SU-DHL-6 (cell line): ENCODE measurements at regions not wholly inside any gene's neighbourhood (a gene's known extent, or its start where the extent isn't known, plus 50 kb on each side); places are given as distances from the start of the nearest gene placed in this dataset.

ENCODE experiments used
- H2AFZ ChIP-seq: fragments of 200-600 bp; sonication (generic); 2 replicates; pipeline ENCODE4 v1.6.1; 2014; ENCODE audit warnings: low read depth, mild to moderate bottlenecking, moderate library complexity, mixed read lengths, antibody characterized with exemption, low read length; ENCODE audit not compliant: severe bottlenecking
- H3F3A ChIP-seq: fragments of 200-600 bp; shearing (Covaris generic); 2 replicates; pipeline ENCODE4 v1.6.0; 2016; ENCODE audit warnings: antibody characterized with exemption, mild to moderate bottlenecking; ENCODE audit not compliant: insufficient read depth
- H3K27ac ChIP-seq: fragments of 200-600 bp; sonication (generic); 2 replicates; pipeline ENCODE4 v1.5.1; 2016; ENCODE audit warnings: low read depth, mild to moderate bottlenecking, low read length, moderate library complexity, mixed read lengths
- H3K27me3 ChIP-seq: fragments of 200-600 bp; sonication (generic), shearing (Covaris generic); 2 replicates; pipeline ENCODE4 v1.6.0; 2014; ENCODE audit warnings: mild to moderate bottlenecking, low read length
- H3K36me3 ChIP-seq: fragments of 200-600 bp; sonication (generic); 2 replicates; pipeline ENCODE4 v1.6.1; 2014; ENCODE audit warnings: mild to moderate bottlenecking, low read length, mixed read lengths
- H3K4me2 ChIP-seq: fragments of 300-600, 200-600 bp; shearing (Covaris generic), sonication (generic); 2 replicates; pipeline ENCODE4 v1.6.0; 2014; ENCODE audit warnings: low read length, low read depth, mild to moderate bottlenecking; ENCODE audit not compliant: poor library complexity, severe bottlenecking
- H3K4me3 ChIP-seq: fragments of 200-600 bp; sonication (generic); 2 replicates; pipeline ENCODE4 v1.5.1; 2014; ENCODE audit warnings: antibody characterized with exemption, low read length, mild to moderate bottlenecking, mixed read lengths; ENCODE audit not compliant: insufficient read depth, poor library complexity, severe bottlenecking
- H3K79me2 ChIP-seq: fragments of 200-600 bp; sonication (generic); 2 replicates; pipeline ENCODE4 v1.6.1; 2014; ENCODE audit warnings: mild to moderate bottlenecking, low read length, moderate library complexity; ENCODE audit not compliant: insufficient read depth
- H3K9ac ChIP-seq: fragments of 200-600 bp; sonication (generic); 2 replicates; pipeline ENCODE4 v1.7.0; 2014; ENCODE audit warnings: mild to moderate bottlenecking, low read length
- H3K9me2 ChIP-seq: fragments of 200-600 bp; sonication (generic); replicated peaks from 2 replicates; pipeline ENCODE4 v1.6.1; 2014; ENCODE audit warnings: low read length; ENCODE audit not compliant: insufficient read depth
- H3K9me3 ChIP-seq: fragments of 200-600 bp; sonication (generic); 2 replicates; pipeline ENCODE4 v1.6.1; 2014; ENCODE audit warnings: low read length, mixed read lengths; ENCODE audit not compliant: insufficient read depth
- H4K20me1 ChIP-seq: fragments of 200-600 bp; sonication (generic); 2 replicates; pipeline ENCODE4 v1.6.1; 2014; ENCODE audit warnings: low read depth, mild to moderate bottlenecking, antibody characterized with exemption, low read length, moderate library complexity, mixed read lengths
- CTCF ChIP-seq: fragments of 200-600 bp; sonication (generic); IDR thresholded peaks from one replicate; pipeline ENCODE4 v1.5.1; 2017; ENCODE audit warnings: antibody characterized with exemption, mild to moderate bottlenecking, low read length, moderate library complexity; ENCODE audit not compliant: insufficient read depth, poor library complexity, severe bottlenecking
- EZH2phosphoT487 ChIP-seq: fragments of 200-600 bp; sonication (generic), shearing (Covaris generic); conservative IDR thresholded peaks from 2 replicates; pipeline ENCODE4 v1.6.1; 2018; ENCODE audit warnings: mild to moderate bottlenecking, antibody characterized with exemption, low read length, moderate library complexity, mixed read lengths

DNA sequence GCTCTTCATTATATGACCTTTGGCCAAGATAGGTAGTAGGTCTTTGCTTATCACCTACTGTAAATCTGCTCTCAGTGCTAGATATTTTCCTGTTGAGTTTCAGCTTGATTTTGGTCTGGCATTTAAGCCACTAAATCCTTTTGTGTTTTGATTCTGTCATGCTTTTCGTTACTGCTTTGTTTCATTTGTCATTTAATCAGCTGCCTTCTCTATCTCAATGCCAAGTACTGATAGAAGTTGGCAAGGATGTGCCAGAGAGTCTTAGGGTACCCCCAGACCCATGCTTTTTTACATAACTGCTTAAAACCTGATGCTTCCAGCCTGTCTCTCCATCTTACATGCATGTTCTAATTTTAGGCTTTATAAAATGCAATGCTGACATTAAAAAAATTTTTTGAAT lies 300.1 kb upstream of the SASH1 start:
- no peaks in the 10 kb centered on the region for H3K79me2 ChIP-seq
- H3K27me3 ChIP-seq: no peaks in the 10 kb centered on the region
- H3K27ac ChIP-seq: no peak overlapping the region
- no peaks in the 10 kb centered on the region for H4K20me1 ChIP-seq
- no peak overlapping the region for H2AFZ ChIP-seq
- no peaks in the 10 kb centered on the region for H3K9me2 ChIP-seq
- no peak overlapping the region for H3K9ac ChIP-seq
- TF ChIP-seq EZH2phosphoT487: no peak
- no peak for TF ChIP-seq CTCF
- no peaks in the 10 kb centered on the region for H3K9me3 ChIP-seq
- H3K4me2 ChIP-seq: no peak overlapping the region
- no peaks in the 10 kb centered on the region for H3F3A ChIP-seq
- H3K36me3 ChIP-seq: no peaks in the 10 kb centered on the region
- H3K4me3 ChIP-seq: no peak overlapping the region

- no peaks in the 10 kb centered on the region for H3K27me3 ChIP-seq
These were observed 298.3 kb upstream of the SASH1 start for GRCh38 chr6:148044261-148044751.

DNA sequence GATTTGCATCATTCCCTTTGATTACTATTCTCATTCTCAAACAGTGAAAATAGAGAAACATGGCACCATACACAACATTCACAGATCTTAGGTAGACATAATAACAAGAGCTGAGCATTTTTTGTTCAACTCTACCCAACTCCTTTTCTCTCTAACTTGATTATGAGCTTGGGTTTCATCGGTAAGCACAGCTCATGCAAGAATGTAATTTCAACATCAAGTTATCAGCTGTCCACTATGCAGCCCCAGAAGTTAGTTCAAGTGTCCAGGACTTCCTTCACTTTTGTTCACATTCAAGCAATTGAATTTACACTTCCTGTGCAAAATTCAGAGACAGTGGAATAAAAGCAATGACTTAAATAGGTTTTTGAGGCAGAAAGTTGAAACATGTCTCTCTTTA lies 297.7 kb upstream of the SASH1 start:
- no peaks in the 10 kb centered on the region for H3F3A ChIP-seq
- no peaks in the 10 kb centered on the region for H3K9me3 ChIP-seq
- H3K27me3 ChIP-seq: no peaks in the 10 kb centered on the region
- no peak overlapping the region for H3K4me2 ChIP-seq
- no peak overlapping the region for H3K27ac ChIP-seq
- H3K9me2 ChIP-seq: no peaks in the 10 kb centered on the region
- no peaks in the 10 kb centered on the region for H3K79me2 ChIP-seq
- TF ChIP-seq CTCF (no peak), EZH2phosphoT487 (no peak)
- no peaks in the 10 kb centered on the region for H4K20me1 ChIP-seq
- no peak overlapping the region for H3K9ac ChIP-seq
- H2AFZ ChIP-seq: no peak overlapping the region
- H3K36me3 ChIP-seq: no peaks in the 10 kb centered on the region
- no peak overlapping the region for H3K4me3 ChIP-seq

More at GRCh38 chr6:148044261-148044751, 298.3 kb upstream of the SASH1 start:
- H3F3A ChIP-seq: no peaks in the 10 kb centered on the region
- no peaks in the 10 kb centered on the region for H4K20me1 ChIP-seq
- no peak overlapping the region for H3K4me2 ChIP-seq
- no peak overlapping the region for H3K9ac ChIP-seq
- no peak overlapping the region for H3K4me3 ChIP-seq
- TF ChIP-seq CTCF (no peak), EZH2phosphoT487 (no peak)
- no peak overlapping the region for H3K27ac ChIP-seq
- H3K9me2 ChIP-seq: no peaks in the 10 kb centered on the region
- no peaks in the 10 kb centered on the region for H3K79me2 ChIP-seq
- H3K36me3 ChIP-seq: no peaks in the 10 kb centered on the region
- no peaks in the 10 kb centered on the region for H3K9me3 ChIP-seq
- H2AFZ ChIP-seq: no peak overlapping the region
